NT2/D1 (cell line): ENCODE measurements at regions not wholly inside any gene's neighbourhood (a gene's known extent, or its start where the extent isn't known, plus 50 kb on each side); places are given as distances from the start of the nearest gene placed in this dataset.

ENCODE experiments used
- DNase-seq: peaks from one replicate; pipeline ENCODE4 v3.0.0-alpha.2; 2011; ENCODE audit warnings: low read depth, low spot score
- H3K27me3 ChIP-seq: 2 replicates; pipeline ENCODE4 v1.6.0; 2011; ENCODE audit warnings: mild to moderate bottlenecking; ENCODE audit not compliant: insufficient read length, insufficient read depth
- H3K36me3 ChIP-seq: 2 replicates; pipeline ENCODE4 v1.6.1; 2011; ENCODE audit warnings: mild to moderate bottlenecking, low read length, mixed read lengths; ENCODE audit not compliant: insufficient read depth, insufficient read length
- H3K4me1 ChIP-seq: 2 replicates; pipeline ENCODE4 v1.5.1; 2011; ENCODE audit not compliant: insufficient read depth, insufficient read length
- H3K4me3 ChIP-seq: 2 replicates; pipeline ENCODE4 v1.5.1; 2011; ENCODE audit warnings: low read depth; ENCODE audit not compliant: insufficient read length
- H3K9ac ChIP-seq: 2 replicates; pipeline ENCODE4 v1.6.0; 2011; ENCODE audit warnings: low read depth; ENCODE audit not compliant: insufficient read length
- H3K9me3 ChIP-seq: 2 replicates; pipeline ENCODE4 v1.5.1; 2011; ENCODE audit warnings: mild to moderate bottlenecking, low read length; ENCODE audit not compliant: insufficient read depth
- SUZ12 ChIP-seq: IDR thresholded peaks from 2 replicates; pipeline ENCODE4 v1.6.1; 2011; ENCODE audit not compliant: insufficient read length, insufficient read depth; ENCODE audit errors: extremely low read depth
- YY1 ChIP-seq: IDR thresholded peaks from 2 replicates; pipeline ENCODE4 v1.6.1; 2011; ENCODE audit not compliant: insufficient read length, insufficient read depth
- ZNF274 ChIP-seq: IDR thresholded peaks from 2 replicates; pipeline ENCODE4 v1.6.1; 2011; ENCODE audit warnings: mild to moderate bottlenecking, low read depth, low read length

GRCh38 chr13:111407381-111408131 lies 87.1 kb downstream of the TEX29 start:
- no peak for TF ChIP-seq ZNF274
- TF ChIP-seq YY1, result no peak
- no peak for TF ChIP-seq SUZ12
- no peak overlapping the region for H3K9ac ChIP-seq
- DNase-seq, result no peak
- H3K27me3 ChIP-seq, result no peaks in the 10 kb centered on the region
- peaks cover 2% of the 10 kb centered on the region for H3K4me1 ChIP-seq
- no peaks in the 10 kb centered on the region for H3K36me3 ChIP-seq
- no peaks in the 10 kb centered on the region for H3K9me3 ChIP-seq
- no peak overlapping the region for H3K4me3 ChIP-seq

GRCh38 chr13:111409413-111409812 lies 89.0 kb downstream of the TEX29 start:
- DNase-seq, result no peak
- Histone ChIP-seq H3K9me3 (no peaks in the 10 kb centered on the region), H3K27me3 (no peaks in the 10 kb centered on the region), H3K9ac (no peak overlapping the region), H3K4me1 (no peaks in the 10 kb centered on the region), H3K36me3 (no peaks in the 10 kb centered on the region), H3K4me3 (no peak overlapping the region)
- TF ChIP-seq ZNF274 (no peak), YY1 (no peak), SUZ12 (no peak)

- TF ChIP-seq YY1 (no peak), SUZ12 (no peak), ZNF274 (no peak)
- DNase-seq, result no peak
- no peak overlapping the region for H3K4me3 ChIP-seq
- no peaks in the 10 kb centered on the region for H3K36me3 ChIP-seq
- H3K4me1 ChIP-seq, result no peaks in the 10 kb centered on the region
- no peaks in the 10 kb centered on the region for H3K9me3 ChIP-seq
- H3K9ac ChIP-seq, result no peak overlapping the region
- H3K27me3 ChIP-seq, result no peaks in the 10 kb centered on the region
Measured at GRCh38 chr13:111410232-111411021, 90.0 kb downstream of the TEX29 start.

GRCh38 chr13:111411151-111411858 lies 90.9 kb downstream of the TEX29 start:
- TF ChIP-seq ZNF274 (no peak), YY1 (no peak), SUZ12 (no peak)
- no peaks in the 10 kb centered on the region for H3K27me3 ChIP-seq
- no peak overlapping the region for H3K9ac ChIP-seq
- no peaks in the 10 kb centered on the region for H3K4me1 ChIP-seq
- no peaks in the 10 kb centered on the region for H3K9me3 ChIP-seq
- H3K4me3 ChIP-seq, result no peak overlapping the region
- no peaks in the 10 kb centered on the region for H3K36me3 ChIP-seq
- no peak for DNase-seq

- TF ChIP-seq YY1, result no peak
- Histone ChIP-seq H3K4me1 (no peaks in the 10 kb centered on the region), H3K9me3 (no peaks in the 10 kb centered on the region), H3K27me3 (no peaks in the 10 kb centered on the region), H3K36me3 (no peaks in the 10 kb centered on the region), H3K4me3 (no peak overlapping the region), H3K9ac (no peak overlapping the region)
- no peak for DNase-seq
Measured at GRCh38 chr13:111411919-111412650, 91.6 kb downstream of the TEX29 start.

GRCh38 chr13:111413407-111414187 lies 93.2 kb downstream of the TEX29 start:
- DNase-seq, result no peak
- no peaks in the 10 kb centered on the region for H3K27me3 ChIP-seq
- no peaks in the 10 kb centered on the region for H3K4me1 ChIP-seq
- no peak overlapping the region for H3K4me3 ChIP-seq
- H3K9ac ChIP-seq, result no peak overlapping the region
- H3K9me3 ChIP-seq, result no peaks in the 10 kb centered on the region
- H3K36me3 ChIP-seq, result no peaks in the 10 kb centered on the region
- TF ChIP-seq SUZ12 (no peak), ZNF274 (no peak), YY1 (no peak)
